Omental fat pad (tissue), 3 donors: ENCODE measurements at regions not wholly inside any gene's neighbourhood (a gene's known extent, or its start where the extent isn't known, plus 50 kb on each side); places are given as distances from the start of the nearest gene placed in this dataset.
"Not testable (repeated sequence)": the region's sequence is repeated elsewhere in the genome, so short reads cannot be mapped to it uniquely, and the experiment has no call there.

Source experiments
- ATAC-seq: fragments of 150-250 bp; one replicate; pipeline ENCODE4 v1.9.1; 2016; ENCODE audit warnings: mild to moderate bottlenecking, moderate library complexity; ENCODE audit not compliant: low FRiP score
- DNase-seq: peaks from one replicate; pipeline ENCODE4 v3.0.0-alpha.2; 2019; ENCODE audit warnings: low spot score
- CTCF ChIP-seq, 3 donors: fragments of 450-650 bp; IDR thresholded peaks; one replicate each; pipeline ENCODE4 v1.5.1; 2016 to 2017; ENCODE audit warnings: antibody characterized with exemption in 3 of 3, mild to moderate bottlenecking in 3 of 3, moderate library complexity in 2 of 3

- TF ChIP-seq CTCF (IDR thresholded peaks at IDR 0.05) = no peak
- ATAC-seq (no peak), DNase-seq (no peak)
Measured at GRCh38 chr18:40120796-40121391, 1834.1 kb upstream of the PIK3C3 start.

- DNase-seq (no peak), ATAC-seq (no peak)
- TF ChIP-seq CTCF (IDR thresholded peaks at IDR 0.05) = no peak
Measured at GRCh38 chr18:40120356-40120755, 1834.7 kb upstream of the PIK3C3 start.

- ATAC-seq, DNase-seq: not testable (repeated sequence)
Measured at GRCh38 chr18:40119581-40119980, 1835.5 kb upstream of the PIK3C3 start.

GRCh38 chr18:40110455-40110854, 1844.6 kb upstream of the PIK3C3 start:
- TF ChIP-seq CTCF (IDR thresholded peaks at IDR 0.05) = no peak
- no peak for DNase-seq
- no peak for ATAC-seq

GRCh38 chr18:40109252-40110049, 1845.6 kb upstream of the PIK3C3 start:
- DNase-seq (no peak), ATAC-seq (no peak)
- no peak for TF ChIP-seq CTCF (IDR thresholded peaks at IDR 0.05)

GRCh38 chr18:40108596-40108995, 1846.4 kb upstream of the PIK3C3 start:
- ATAC-seq (no peak), DNase-seq (no peak)
- no peak for TF ChIP-seq CTCF (IDR thresholded peaks at IDR 0.05)

GRCh38 chr18:40102903-40103302, 1852.1 kb upstream of the PIK3C3 start:
- TF ChIP-seq CTCF (IDR thresholded peaks at IDR 0.05) = no peak
- no peak for DNase-seq
- no peak for ATAC-seq
